ENCODE measurements at regions not wholly inside any gene's neighbourhood (a gene's known extent, or its start where the extent isn't known, plus 50 kb on each side); places are given as distances from the start of the nearest gene placed in this dataset.

- TF ChIP-seq EP300 (IDR thresholded peaks at IDR 0.05; ENCODE audit: borderline replicate concordance in 1 of 2, low read depth in 1 of 2, low read length in 1 of 2) (no peak), MAX (IDR thresholded peaks at IDR 0.05; ENCODE audit: low read depth) (no peak), EZH2phosphoT487 (IDR thresholded peaks at IDR 0.05; ENCODE audit: borderline replicate concordance, low read depth) (no peak), GABPA (IDR thresholded peaks at IDR 0.05; ENCODE audit: low read depth) (no peak), YY1 (IDR thresholded peaks at IDR 0.05; ENCODE audit: low read depth) (no peak), USF2 (IDR thresholded peaks at IDR 0.05; ENCODE audit: borderline replicate concordance, low read depth, low read length) (no peak), SIN3A (IDR thresholded peaks at IDR 0.05; ENCODE audit: borderline replicate concordance, low read depth, low read length) (no peak), CTCF (IDR thresholded peaks at IDR 0.05) (no peak), CHD2 (IDR thresholded peaks at IDR 0.05; ENCODE audit: low read length, partially characterized antibody) (no peak)
These were observed 143.7 kb upstream of the DIO2 start for GRCh38 chr14:80354860-80355581.
